ENCODE measurements at regions not wholly inside any gene's neighbourhood (a gene's known extent, or its start where the extent isn't known, plus 50 kb on each side); places are given as distances from the start of the nearest gene placed in this dataset.

DNA sequence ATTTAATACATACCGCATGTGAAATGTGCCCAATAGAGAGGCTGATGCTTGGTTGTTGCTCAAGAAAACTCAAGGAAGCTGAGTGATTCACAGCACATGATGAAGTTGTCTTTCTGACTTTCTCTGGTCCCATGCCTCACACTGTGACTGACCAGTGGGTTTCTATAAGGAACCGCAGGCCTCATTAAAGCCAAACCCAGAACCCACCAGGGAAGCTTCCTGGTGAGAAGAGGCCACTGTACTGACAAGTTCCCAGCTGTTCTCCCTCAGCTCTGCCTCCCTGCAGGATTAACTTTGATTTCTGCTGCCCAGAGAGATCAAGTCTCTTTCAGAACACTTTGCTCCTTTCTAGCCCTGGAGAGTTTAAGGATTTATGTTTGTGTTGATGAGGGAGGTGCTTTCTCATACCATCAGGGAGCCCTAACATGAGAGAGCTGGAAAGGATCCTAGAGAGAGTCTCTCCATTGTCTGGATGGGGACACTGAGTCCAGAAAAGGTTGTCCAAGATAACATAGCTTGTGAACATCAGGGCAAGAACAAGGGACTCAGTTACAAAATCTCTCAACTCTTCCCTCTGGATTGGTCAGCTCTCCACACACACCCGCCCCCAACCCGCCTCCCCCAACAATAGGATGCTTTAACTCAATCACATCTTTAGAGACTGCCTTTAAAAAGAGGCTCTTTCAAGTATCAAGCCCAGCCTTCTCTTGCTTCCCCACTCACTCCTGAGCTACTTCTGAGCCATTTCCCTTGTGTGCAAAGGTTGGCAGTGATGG is 303.2 kb upstream of the TLE3 start:
- TF ChIP-seq, protein P1, sequence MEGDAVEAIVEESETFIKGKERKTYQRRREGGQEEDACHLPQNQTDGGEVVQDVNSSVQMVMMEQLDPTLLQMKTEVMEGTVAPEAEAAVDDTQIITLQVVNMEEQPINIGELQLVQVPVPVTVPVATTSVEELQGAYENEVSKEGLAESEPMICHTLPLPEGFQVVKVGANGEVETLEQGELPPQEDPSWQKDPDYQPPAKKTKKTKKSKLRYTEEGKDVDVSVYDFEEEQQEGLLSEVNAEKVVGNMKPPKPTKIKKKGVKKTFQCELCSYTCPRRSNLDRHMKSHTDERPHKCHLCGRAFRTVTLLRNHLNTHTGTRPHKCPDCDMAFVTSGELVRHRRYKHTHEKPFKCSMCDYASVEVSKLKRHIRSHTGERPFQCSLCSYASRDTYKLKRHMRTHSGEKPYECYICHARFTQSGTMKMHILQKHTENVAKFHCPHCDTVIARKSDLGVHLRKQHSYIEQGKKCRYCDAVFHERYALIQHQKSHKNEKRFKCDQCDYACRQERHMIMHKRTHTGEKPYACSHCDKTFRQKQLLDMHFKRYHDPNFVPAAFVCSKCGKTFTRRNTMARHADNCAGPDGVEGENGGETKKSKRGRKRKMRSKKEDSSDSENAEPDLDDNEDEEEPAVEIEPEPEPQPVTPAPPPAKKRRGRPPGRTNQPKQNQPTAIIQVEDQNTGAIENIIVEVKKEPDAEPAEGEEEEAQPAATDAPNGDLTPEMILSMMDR (conservative IDR thresholded peaks at IDR 0.05; ENCODE audit: low read depth, low read length): no peak
- TF ChIP-seq EZH2 (IDR thresholded peaks at IDR 0.05; ENCODE audit: borderline replicate concordance, low read depth, low read length, poor library complexity, severe bottlenecking): no peak

Measured in A673 (cell line).